Ectodermal cell (in vitro differentiated cells): ENCODE measurements at regions not wholly inside any gene's neighbourhood (a gene's known extent, or its start where the extent isn't known, plus 50 kb on each side); places are given as distances from the start of the nearest gene placed in this dataset.
"Not testable (repeated sequence)": the region's sequence is repeated elsewhere in the genome, so short reads cannot be mapped to it uniquely, and the experiment has no call there.

Experiments
- H3K27ac ChIP-seq: 2 replicates; pipeline ENCODE4 v1.7.0; 2013; ENCODE audit warnings: mild to moderate bottlenecking, low read depth, low read length; ENCODE audit not compliant: insufficient read depth, poor library complexity, severe bottlenecking
- H3K27me3 ChIP-seq: 2 replicates; pipeline ENCODE4 v1.7.0; 2013; ENCODE audit warnings: mild to moderate bottlenecking, low read length; ENCODE audit not compliant: insufficient read depth, control insufficient read depth, poor library complexity, severe bottlenecking
- H3K36me3 ChIP-seq: one replicate; pipeline ENCODE4 v1.7.0; 2013; ENCODE audit warnings: low read length; ENCODE audit not compliant: control insufficient read depth, insufficient read depth
- H3K4me1 ChIP-seq: one replicate; pipeline ENCODE4 v1.7.0; 2013; ENCODE audit warnings: low read length; ENCODE audit not compliant: control insufficient read depth, insufficient read depth
- H3K4me3 ChIP-seq: 2 replicates; pipeline ENCODE4 v1.7.0; 2013; ENCODE audit warnings: low read depth, low read length, control low read depth; ENCODE audit not compliant: insufficient read depth
- H3K9me3 ChIP-seq: 2 replicates; pipeline ENCODE4 v1.7.0; 2013; ENCODE audit warnings: mild to moderate bottlenecking, low read length, moderate library complexity; ENCODE audit not compliant: control insufficient read depth
- WGBS, 2 experiments: methylation state at CpG; one replicate each; pipeline ENCODE4 v1.1.7; 2013; ENCODE audit warnings: missing lambda C conversion rate in 2 of 2; 5-methylcytosine and 5-hydroxymethylcytosine counted together

- H3K4me1 ChIP-seq, result peaks cover 10% of the 10 kb centered on the region
- H3K27me3 ChIP-seq, result no peaks in the 10 kb centered on the region
- 78 to 81% methylated on average over 4 of the region's 4 CpGs for WGBS, 2 experiments
- no peaks in the 10 kb centered on the region for H3K36me3 ChIP-seq
- H3K4me3 ChIP-seq, result no peak overlapping the region
- no peak overlapping the region for H3K27ac ChIP-seq
- no peaks in the 10 kb centered on the region for H3K9me3 ChIP-seq
These were observed 136.6 kb upstream of the LRRN1 start for GRCh38 chr3:3662610-3663009.

GRCh38 chr3:3654916-3655315 lies 144.3 kb upstream of the LRRN1 start:
- Histone ChIP-seq H3K4me3 (no peak overlapping the region), H3K27me3 (no peaks in the 10 kb centered on the region), H3K9me3 (no peaks in the 10 kb centered on the region), H3K4me1 (no peaks in the 10 kb centered on the region), H3K36me3 (no peaks in the 10 kb centered on the region), H3K27ac (no peak overlapping the region)
- WGBS, 2 experiments, result 78 to 92% methylated on average over 2 of the region's 2 CpGs

DNA sequence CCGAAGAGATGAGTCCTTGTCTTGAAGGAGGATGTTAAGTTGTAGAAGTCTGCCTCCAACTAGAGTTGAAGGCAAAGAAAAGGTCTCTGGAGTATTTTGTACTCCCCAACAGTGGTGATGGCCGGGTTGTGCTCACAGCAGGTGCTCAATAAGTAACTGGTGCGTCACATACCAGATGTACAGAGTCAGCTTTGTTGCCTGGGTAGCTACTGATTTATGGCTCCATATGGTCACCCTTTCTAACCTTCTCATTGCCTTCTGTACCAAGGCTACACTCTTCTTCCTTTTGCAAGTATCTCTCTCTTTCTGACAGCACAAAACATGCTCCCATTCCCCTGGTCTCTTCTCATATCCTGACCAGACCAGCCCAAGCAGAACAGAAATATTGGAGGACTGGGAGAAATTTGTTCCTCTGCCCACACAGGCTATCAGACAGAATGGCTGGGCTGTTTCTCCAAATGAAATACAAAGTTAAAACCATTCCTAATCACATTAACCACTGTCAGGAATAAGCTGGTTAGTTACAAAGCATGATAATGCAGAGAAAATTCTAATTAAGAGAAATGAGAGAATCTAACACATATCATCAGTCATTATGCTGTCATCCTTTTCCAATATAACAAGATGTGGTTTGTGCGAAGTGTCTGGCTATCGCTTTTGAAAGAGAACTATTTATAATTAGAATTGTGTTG lies 150.1 kb upstream of the LRRN1 start:
- Histone ChIP-seq H3K4me1 (no peaks in the 10 kb centered on the region), H3K36me3 (no peaks in the 10 kb centered on the region), H3K27ac (no peak overlapping the region), H3K27me3 (no peaks in the 10 kb centered on the region), H3K9me3 (no peaks in the 10 kb centered on the region), H3K4me3 (no peak overlapping the region)
- 91 to 93% methylated on average over 5 of the region's 5 CpGs for WGBS, 2 experiments

- Histone ChIP-seq H3K4me1 (no peaks in the 10 kb centered on the region), H3K4me3 (no peak overlapping the region), H3K27ac (no peak overlapping the region), H3K27me3 (no peaks in the 10 kb centered on the region), H3K36me3 (no peaks in the 10 kb centered on the region), H3K9me3 (no peaks in the 10 kb centered on the region)
- WGBS, 2 experiments, result 94% methylated on average over 1 to 2 of the region's 2 CpGs
These were observed 152.3 kb upstream of the LRRN1 start for GRCh38 chr3:3646934-3647333.

- WGBS, 2 experiments, result 91 to 92% methylated on average over 13 of the region's 13 CpGs
- not testable (repeated sequence) for H3K4me1 ChIP-seq, H3K36me3 ChIP-seq, H3K9me3 ChIP-seq, H3K4me3 ChIP-seq, H3K27me3 ChIP-seq, H3K27ac ChIP-seq
These were observed 153.0 kb upstream of the LRRN1 start for GRCh38 chr3:3646103-3646844.

DNA sequence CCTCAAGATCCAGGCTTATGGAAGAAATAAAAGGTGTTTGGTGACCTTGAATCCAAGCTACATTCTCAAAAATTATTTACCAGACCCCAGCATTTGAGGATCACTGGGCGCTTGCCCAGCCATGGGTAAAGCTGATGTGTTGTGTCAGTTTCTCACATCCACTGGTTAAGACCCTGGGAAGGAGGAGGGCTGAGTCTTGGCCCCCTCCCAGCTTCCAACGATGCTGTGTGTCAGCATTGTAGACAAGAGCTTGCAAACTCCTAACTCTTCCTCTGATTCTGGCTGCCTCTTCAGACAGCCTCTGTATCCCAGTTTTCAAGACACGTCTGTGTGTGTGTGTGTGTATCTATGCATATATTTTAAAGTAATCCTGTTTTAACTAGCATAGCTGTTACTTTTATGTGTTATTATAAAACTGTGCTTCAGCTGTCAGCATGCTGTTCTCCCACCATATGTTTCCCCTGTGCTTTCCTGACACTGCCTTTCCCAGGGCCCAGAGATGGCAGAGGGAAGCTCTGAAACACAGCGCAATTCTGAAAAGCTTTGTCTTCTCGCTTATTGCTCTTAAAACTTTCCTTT lies 157.3 kb upstream of the LRRN1 start:
- no peaks in the 10 kb centered on the region for H3K9me3 ChIP-seq
- no peak overlapping the region for H3K4me3 ChIP-seq
- no peaks in the 10 kb centered on the region for H3K27me3 ChIP-seq
- 92% methylated on average over 4 to 5 of the region's 5 CpGs for WGBS, 2 experiments
- no peaks in the 10 kb centered on the region for H3K4me1 ChIP-seq
- no peaks in the 10 kb centered on the region for H3K36me3 ChIP-seq
- H3K27ac ChIP-seq, result no peak overlapping the region

DNA sequence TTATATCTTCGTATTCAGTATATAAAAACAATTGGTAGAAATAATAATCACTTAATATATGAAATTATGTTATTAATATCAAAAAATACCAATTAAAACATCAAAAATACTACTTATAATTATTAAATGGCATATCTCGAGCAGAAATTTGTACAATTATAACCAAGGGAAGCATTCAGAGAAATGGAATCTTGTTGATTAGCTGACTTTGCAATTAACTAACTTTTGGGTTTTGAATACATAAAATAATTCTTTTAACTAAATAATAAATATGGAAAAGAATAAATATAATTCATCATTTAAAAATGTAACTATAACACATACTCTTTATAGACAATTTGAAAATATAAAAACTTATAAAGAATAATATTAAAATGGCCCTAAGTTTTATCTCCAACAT lies 160.2 kb upstream of the LRRN1 start:
- Histone ChIP-seq H3K9me3 (no peaks in the 10 kb centered on the region), H3K4me1 (no peaks in the 10 kb centered on the region), H3K36me3 (no peaks in the 10 kb centered on the region), H3K27ac (no peak overlapping the region), H3K27me3 (no peaks in the 10 kb centered on the region), H3K4me3 (no peak overlapping the region)
- WGBS, 2 experiments, result no CpG with 5 or more reads among the region's 2 CpGs

DNA sequence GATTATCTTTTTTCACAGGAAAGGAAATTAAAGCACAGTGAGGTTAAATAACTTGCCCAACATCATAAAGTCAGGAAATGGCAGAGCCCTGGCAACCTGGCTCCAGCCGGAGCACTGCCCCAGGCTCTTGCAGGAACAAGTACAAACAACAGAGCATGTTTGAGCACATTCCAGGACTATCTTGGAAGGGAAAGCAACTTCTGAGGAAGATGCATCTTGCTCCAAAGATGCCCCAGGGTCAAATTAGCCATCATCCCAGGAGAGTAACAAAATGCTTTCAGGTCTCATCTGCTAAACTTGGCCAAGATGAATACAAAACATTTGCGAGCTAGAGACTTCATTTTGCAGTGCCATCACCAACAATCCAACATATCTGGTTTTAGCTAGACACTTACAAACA lies 162.4 kb upstream of the LRRN1 start:
- H3K27me3 ChIP-seq, result no peaks in the 10 kb centered on the region
- H3K36me3 ChIP-seq, result no peaks in the 10 kb centered on the region
- no peak overlapping the region for H3K4me3 ChIP-seq
- no peaks in the 10 kb centered on the region for H3K9me3 ChIP-seq
- 93 to 96% methylated on average over 2 of the region's 2 CpGs for whole genome bisulfite sequencing, 2 experiments
- H3K4me1 ChIP-seq, result no peaks in the 10 kb centered on the region
- H3K27ac ChIP-seq, result no peak overlapping the region

DNA sequence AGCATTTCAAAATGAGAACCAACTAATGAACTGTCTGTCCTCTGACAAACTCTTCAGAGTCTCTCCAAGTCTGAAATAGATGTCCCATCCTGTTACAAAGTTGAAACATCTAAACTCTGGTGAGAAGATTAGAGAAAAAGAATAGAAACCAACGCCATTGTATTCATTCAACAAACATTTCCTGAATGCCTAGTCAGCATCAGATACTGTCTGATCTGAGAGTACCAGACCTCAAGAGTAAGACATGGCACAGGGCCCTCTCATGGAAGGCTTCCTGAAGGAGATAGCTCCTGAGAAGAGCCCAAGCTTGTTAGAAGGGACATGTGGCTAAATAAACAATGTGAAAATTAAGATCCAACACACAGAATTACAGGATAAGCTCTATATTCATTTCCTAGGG lies 164.1 kb upstream of the LRRN1 start:
- no peaks in the 10 kb centered on the region for H3K9me3 ChIP-seq
- no peaks in the 10 kb centered on the region for H3K27me3 ChIP-seq
- H3K4me1 ChIP-seq, result no peaks in the 10 kb centered on the region
- H3K36me3 ChIP-seq, result no peaks in the 10 kb centered on the region
- WGBS, 2 experiments, result 0% methylated on average over 1 of the region's 1 CpG
- no peak overlapping the region for H3K4me3 ChIP-seq
- H3K27ac ChIP-seq, result no peak overlapping the region

GRCh38 chr3:3634326-3634725 lies 164.9 kb upstream of the LRRN1 start:
- Histone ChIP-seq H3K9me3 (no peaks in the 10 kb centered on the region), H3K4me1 (no peaks in the 10 kb centered on the region), H3K36me3 (no peaks in the 10 kb centered on the region), H3K27me3 (no peaks in the 10 kb centered on the region), H3K27ac (no peak overlapping the region), H3K4me3 (no peak overlapping the region)
- 95 to 96% methylated on average over 6 of the region's 6 CpGs for WGBS, 2 experiments
